NCI-H128 (cell line): ENCODE measurements at regions not wholly inside any gene's neighbourhood (a gene's known extent, or its start where the extent isn't known, plus 50 kb on each side); places are given as distances from the start of the nearest gene placed in this dataset.
"Not testable (repeated sequence)": the region's sequence is repeated elsewhere in the genome, so short reads cannot be mapped to it uniquely, and the experiment has no call there.

Experiments used
- DNase-seq: peaks from one replicate; lab custom pipeline; 2025; ENCODE audit not compliant: unreplicated experiment; lab: John Stamatoyannopoulos, UW

DNA sequence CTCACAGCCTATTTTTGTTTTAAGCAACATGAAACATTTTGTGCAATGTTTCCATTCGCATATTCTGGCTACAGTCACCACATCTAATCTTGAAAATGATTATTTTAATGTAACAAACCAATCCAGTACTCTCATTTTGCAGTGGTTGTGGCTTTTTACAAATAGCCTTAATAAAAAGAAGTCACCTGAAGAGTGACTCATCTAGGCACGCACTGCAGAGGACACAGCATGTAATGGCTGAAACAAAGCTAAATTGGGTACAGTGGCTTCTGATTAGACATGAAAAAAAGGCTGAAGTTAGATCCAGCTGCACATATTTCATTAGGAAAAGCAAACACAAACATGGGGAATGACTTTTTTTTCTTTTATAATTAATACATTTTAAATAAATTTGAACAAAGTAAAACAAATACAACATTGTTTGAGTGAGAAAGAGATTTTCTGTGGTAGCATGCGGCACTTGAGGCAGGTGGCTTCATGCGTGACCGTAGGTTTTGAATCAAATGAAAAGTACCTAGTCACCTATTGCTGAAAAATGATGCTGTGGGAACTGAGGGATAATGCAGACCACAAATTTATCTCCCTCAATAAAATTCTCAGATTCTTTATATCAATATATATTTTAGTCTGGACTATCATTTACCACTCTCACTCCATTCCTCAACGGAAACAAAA is 240.8 kb upstream of the DDX53 start:
- no peak for DNase-seq

- no peak for DNase-seq
Observed at GRCh38 chrX:22760513-22761057, 239.2 kb upstream of the DDX53 start.

DNA sequence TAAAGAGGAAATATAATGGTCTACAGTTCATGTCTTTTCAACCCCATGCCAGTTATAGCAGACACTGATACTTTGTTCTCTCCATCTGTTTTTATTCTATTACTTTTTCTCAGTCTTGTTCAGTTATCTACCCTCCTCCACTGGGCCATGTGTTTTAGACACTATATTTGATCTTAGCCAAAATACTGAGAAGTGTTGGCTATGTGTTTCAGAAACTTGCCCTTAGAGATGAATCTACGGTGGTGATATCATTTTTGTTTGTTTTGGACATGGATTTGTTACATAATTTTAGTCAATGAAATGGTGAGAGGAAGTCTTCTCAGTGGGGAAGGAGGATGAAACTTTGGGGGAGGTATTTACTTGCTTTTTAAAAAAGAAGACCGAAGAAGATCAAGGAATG is 211.5 kb upstream of the DDX53 start:
- DNase-seq, result no peak

- DNase-seq, result no peak
Observed at GRCh38 chrX:22795671-22796070, 204.1 kb upstream of the DDX53 start.

GRCh38 chrX:22800360-22800759 is 199.4 kb upstream of the DDX53 start:
- DNase-seq, result no peak

GRCh38 chrX:22800806-22801205 is 199.0 kb upstream of the DDX53 start:
- DNase-seq, result no peak

DNA sequence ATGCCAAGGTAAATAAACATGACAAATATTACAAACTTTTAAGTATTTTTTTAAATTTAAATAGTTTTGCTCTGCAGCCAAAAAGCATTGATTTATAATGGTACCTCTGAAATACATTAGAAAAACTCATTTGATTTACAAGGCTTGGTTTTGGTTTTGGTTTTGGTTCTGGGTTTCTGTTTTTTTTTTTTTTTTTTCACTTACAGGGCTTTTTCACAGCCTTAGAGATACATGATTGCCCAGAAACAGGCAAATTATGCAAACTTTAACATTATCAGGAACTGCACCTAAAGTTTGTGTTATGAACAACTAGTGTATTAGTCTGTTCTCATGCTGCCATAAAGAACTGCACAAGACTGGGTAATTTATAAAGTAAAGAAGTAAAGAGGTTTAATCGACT is 196.4 kb upstream of the DDX53 start:
- DNase-seq, result no peak

- DNase-seq, result no peak
Observed at GRCh38 chrX:22810876-22811275, 188.9 kb upstream of the DDX53 start.

- DNase-seq, result no peak
Observed at GRCh38 chrX:22818061-22818460, 181.7 kb upstream of the DDX53 start.

DNA sequence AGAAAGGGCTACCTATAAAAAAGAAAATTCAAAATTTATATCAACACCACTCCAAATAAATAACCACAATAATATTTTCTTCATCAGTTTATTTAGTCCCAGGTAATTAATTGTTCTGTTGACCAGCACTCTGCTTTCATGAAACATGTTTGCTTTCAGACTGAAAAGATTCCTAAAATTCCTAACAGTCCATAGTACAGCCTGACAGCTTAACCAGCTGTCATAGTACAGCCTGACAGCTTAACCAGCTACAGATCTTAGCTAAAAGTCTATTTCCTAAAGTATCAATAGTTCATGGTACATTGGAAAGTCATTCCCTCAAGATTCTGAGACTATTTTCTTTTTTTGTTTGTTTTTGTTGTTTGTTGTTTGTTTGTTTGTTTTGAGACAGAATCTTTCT is 144.1 kb upstream of the DDX53 start:
- no peak for DNase-seq

DNA sequence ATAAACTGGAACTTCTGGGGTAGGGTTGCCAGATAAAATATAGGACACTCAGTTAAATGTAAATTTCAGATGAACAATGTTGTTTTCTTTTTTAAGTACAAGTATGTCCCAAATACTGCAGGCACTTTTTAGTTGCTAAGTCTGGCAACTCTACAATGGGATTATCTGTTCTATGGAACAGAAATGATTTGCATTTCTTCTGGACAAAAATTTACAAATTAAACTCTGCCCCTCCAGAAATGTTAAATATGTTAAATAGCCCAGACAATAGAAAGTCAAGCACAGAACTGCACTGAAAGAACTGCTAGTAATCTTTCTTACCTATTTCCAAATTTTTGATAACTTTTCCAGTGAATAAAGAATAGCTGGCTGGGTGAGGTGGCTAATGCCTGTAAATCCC is 140.1 kb upstream of the DDX53 start:
- no peak for DNase-seq

DNA sequence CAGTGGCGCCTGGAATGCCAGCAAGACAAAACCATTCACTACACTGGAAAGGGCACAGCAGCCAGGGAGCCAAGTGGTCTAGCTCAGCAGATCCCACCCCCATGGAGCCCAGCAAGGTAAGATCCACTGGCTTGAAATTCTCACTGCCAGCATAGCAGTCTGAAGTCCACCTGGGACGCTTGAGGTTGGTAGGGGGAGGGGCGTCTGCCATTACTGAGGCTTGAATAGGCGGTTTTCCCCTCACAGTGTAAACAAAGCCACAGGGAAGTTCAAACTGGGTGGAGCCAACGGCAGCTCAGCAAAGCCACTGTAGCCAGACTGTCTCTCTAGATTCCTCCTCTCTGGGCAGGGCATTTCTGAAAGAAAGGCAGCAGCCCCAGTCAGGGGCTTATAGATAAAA is 133.0 kb upstream of the DDX53 start:
- not testable (repeated sequence) for DNase-seq

DNA sequence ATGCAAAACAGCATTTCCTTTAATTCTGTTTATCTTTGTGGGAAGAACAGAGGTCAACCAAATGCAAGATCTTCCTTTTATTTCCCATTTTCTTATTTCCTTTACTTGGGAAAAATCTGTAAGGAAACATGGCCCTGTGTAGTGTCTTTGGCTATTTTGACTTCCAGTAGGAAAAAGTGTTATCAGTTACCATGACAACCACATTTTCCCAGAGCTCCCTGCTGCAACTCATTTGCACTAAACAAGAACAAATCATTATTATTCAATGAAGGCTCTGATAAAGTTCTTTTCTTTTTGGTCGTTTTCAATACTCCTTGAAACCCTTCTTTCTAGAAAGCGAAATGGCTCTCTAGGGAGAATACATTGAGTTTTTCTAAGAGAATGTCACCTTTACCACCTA is 117.2 kb upstream of the DDX53 start:
- DNase-seq, result no peak

DNA sequence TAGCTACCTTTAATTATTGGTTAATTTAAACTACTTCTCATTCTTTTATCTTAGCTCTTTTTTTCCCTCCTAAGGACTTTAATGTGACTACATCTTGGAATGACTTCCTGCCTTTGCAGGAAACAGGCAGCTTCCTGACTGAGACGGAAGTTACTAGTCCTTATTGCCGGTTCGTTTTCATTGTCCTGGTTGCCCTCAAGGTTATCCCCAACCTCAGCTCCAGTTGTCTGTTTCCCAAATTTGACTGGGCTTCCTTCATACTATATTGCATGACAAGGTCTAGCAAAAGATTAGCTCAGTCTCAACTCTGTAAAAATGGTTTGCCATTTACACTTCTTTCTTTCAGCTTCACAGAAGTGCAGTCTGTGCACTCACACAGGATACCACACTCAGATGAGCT is 109.9 kb upstream of the DDX53 start:
- DNase-seq, result no peak

GRCh38 chrX:22912616-22913015 is 87.1 kb upstream of the DDX53 start:
- no peak for DNase-seq

- DNase-seq, result no peak
Observed at GRCh38 chrX:22922961-22923360, 76.8 kb upstream of the DDX53 start.

GRCh38 chrX:22934640-22935039 is 65.1 kb upstream of the DDX53 start:
- DNase-seq, result no peak

DNA sequence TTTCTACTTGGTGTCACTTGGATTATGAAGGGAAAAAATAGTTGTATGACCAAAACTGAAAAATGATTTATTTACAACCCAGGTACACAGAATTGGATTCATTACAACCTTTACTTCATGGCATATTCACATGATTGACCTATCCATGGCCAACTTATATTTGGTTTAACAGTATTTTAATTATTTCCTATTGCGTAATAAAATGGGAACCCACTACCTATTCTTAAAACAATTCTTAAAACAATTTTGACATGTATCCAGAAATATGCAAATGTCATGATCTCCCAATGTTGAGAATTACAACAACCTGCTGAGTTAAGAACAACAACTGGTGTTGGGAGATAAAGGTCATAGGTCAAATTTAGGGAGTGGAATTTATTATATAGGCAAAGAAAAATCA is 54.8 kb upstream of the DDX53 start:
- no peak for DNase-seq
